ENCODE measurements at regions not wholly inside any gene's neighbourhood (a gene's known extent, or its start where the extent isn't known, plus 50 kb on each side); places are given as distances from the start of the nearest gene placed in this dataset.

GRCh38 chr5:152995214-152995725, 495.2 kb upstream of the GRIA1 start:
- ATAC-seq (ENCODE audit: low read depth) (no peak), DNase-seq (no peak)
- Histone ChIP-seq H3K4me2 (replicated peaks; ENCODE audit: low read depth, low read length, poor library complexity, severe bottlenecking) (no peak overlapping the region), H3K27ac (ENCODE audit: low read length in 2 of 2) (no peak overlapping the region), H3K27me3 (replicated peaks in 1 of 4; ENCODE audit: control extremely low read depth in 1 of 4, control insufficient read depth in 3 of 4, insufficient read depth in 4 of 4, low read length in 3 of 4) (no peaks in the 10 kb centered on the region), H3K4me3 (ENCODE audit: control extremely low read depth in 1 of 5, extremely low read depth in 1 of 5, insufficient read depth in 1 of 5, low read depth in 2 of 5, low read length in 4 of 5) (no peak overlapping the region), H3K9ac (ENCODE audit: low read length) (no peak overlapping the region), H2AFZ (ENCODE audit: insufficient read depth, low read depth, low read length, poor library complexity, severe bottlenecking) (no peak overlapping the region), H3K36me3 (replicated peaks in 1 of 2; ENCODE audit: control extremely low read depth in 1 of 2, control insufficient read depth in 1 of 2, extremely low read depth in 1 of 2, insufficient read depth in 2 of 2, low read length in 1 of 2) (no peaks in the 10 kb centered on the region), H3K9me3 (ENCODE audit: control extremely low read depth in 1 of 3, control insufficient read depth in 2 of 3, insufficient read depth in 1 of 3, low read length in 2 of 3) (no peaks in the 10 kb centered on the region), H4K20me1 (ENCODE audit: control insufficient read depth, insufficient read depth, low read length, poor library complexity, severe bottlenecking) (no peaks in the 10 kb centered on the region), H3K79me2 (ENCODE audit: control insufficient read depth, insufficient read depth, low read length) (no peaks in the 10 kb centered on the region), H3K4me1 (ENCODE audit: control insufficient read depth in 2 of 2, insufficient read depth in 2 of 2, low read length in 2 of 2) (no peaks in the 10 kb centered on the region)
- Mint-ChIP-seq H3K4me3 (no peak overlapping the region), H3K27me3 (no peaks in the 10 kb centered on the region), H3K4me1 (no peaks in the 10 kb centered on the region), H3K9me3 (ENCODE audit: insufficient read depth) (peaks cover 2% of the 10 kb centered on the region), H3K27ac (no peak overlapping the region)
- TF ChIP-seq CTCF (IDR thresholded peaks at IDR 0.05): no peak
- TF ChIP-seq EZH2 (IDR thresholded peaks at IDR 0.05; ENCODE audit: borderline replicate concordance, insufficient read depth, low read depth, low read length, poor library complexity, severe bottlenecking): no peak
- ChIA-PET POLR2A (no interaction called here), CTCF (no interaction called here)
- no CpG with 5 or more reads among the region's 1 CpG for WGBS (ENCODE audit: insufficient coverage)
- intact Hi-C loops (cut with micrococcal nuclease): no loop called here

GRCh38 chr5:153005711-153006110, 484.8 kb upstream of the GRIA1 start:
- H3K27me3 Mint-ChIP-seq: no peaks in the 10 kb centered on the region
- H3K4me3 ChIP-seq (ENCODE audit: control extremely low read depth in 1 of 5, extremely low read depth in 1 of 5, insufficient read depth in 1 of 5, low read depth in 2 of 5, low read length in 4 of 5): no peak overlapping the region
- no peaks in the 10 kb centered on the region for H4K20me1 ChIP-seq (ENCODE audit: control insufficient read depth, insufficient read depth, low read length, poor library complexity, severe bottlenecking)
- DNase-seq: no peak
- ChIA-PET POLR2A (no interaction called here), CTCF (no interaction called here)
- no peaks in the 10 kb centered on the region for H3K27me3 ChIP-seq (replicated peaks in 1 of 4; ENCODE audit: control extremely low read depth in 1 of 4, control insufficient read depth in 3 of 4, insufficient read depth in 4 of 4, low read length in 3 of 4)
- WGBS (ENCODE audit: insufficient coverage): 95% methylated on average over 2 of the region's 2 CpGs
- no peak for ATAC-seq (ENCODE audit: low read depth)
- no peaks in the 10 kb centered on the region for H3K36me3 ChIP-seq (replicated peaks in 1 of 2; ENCODE audit: control extremely low read depth in 1 of 2, control insufficient read depth in 1 of 2, extremely low read depth in 1 of 2, insufficient read depth in 2 of 2, low read length in 1 of 2)
- intact Hi-C loops (cut with micrococcal nuclease): no loop called here
- H2AFZ ChIP-seq (ENCODE audit: insufficient read depth, low read depth, low read length, poor library complexity, severe bottlenecking): no peak overlapping the region
- H3K27ac ChIP-seq (ENCODE audit: low read length in 2 of 2): no peak overlapping the region
- peaks cover 11% of the 10 kb centered on the region for H3K9me3 Mint-ChIP-seq (ENCODE audit: insufficient read depth)
- no peaks in the 10 kb centered on the region for H3K79me2 ChIP-seq (ENCODE audit: control insufficient read depth, insufficient read depth, low read length)
- H3K9ac ChIP-seq (ENCODE audit: low read length): no peak overlapping the region
- no peaks in the 10 kb centered on the region for H3K4me1 ChIP-seq (ENCODE audit: control insufficient read depth in 2 of 2, insufficient read depth in 2 of 2, low read length in 2 of 2)
- no peak overlapping the region for H3K27ac Mint-ChIP-seq
- no peak for TF ChIP-seq EZH2 (IDR thresholded peaks at IDR 0.05; ENCODE audit: borderline replicate concordance, insufficient read depth, low read depth, low read length, poor library complexity, severe bottlenecking)
- no peak for TF ChIP-seq CTCF (IDR thresholded peaks at IDR 0.05)
- no peak overlapping the region for H3K4me3 Mint-ChIP-seq
- no peaks in the 10 kb centered on the region for H3K4me1 Mint-ChIP-seq
- H3K9me3 ChIP-seq (ENCODE audit: control extremely low read depth in 1 of 3, control insufficient read depth in 2 of 3, insufficient read depth in 1 of 3, low read length in 2 of 3): peaks cover 0 to 7% (median 0%) of the 10 kb centered on the region in 3 donors
- H3K4me2 ChIP-seq (replicated peaks; ENCODE audit: low read depth, low read length, poor library complexity, severe bottlenecking): no peak overlapping the region
